ENCODE measurements at regions not wholly inside any gene's neighbourhood (a gene's known extent, or its start where the extent isn't known, plus 50 kb on each side); places are given as distances from the start of the nearest gene placed in this dataset.

DNA sequence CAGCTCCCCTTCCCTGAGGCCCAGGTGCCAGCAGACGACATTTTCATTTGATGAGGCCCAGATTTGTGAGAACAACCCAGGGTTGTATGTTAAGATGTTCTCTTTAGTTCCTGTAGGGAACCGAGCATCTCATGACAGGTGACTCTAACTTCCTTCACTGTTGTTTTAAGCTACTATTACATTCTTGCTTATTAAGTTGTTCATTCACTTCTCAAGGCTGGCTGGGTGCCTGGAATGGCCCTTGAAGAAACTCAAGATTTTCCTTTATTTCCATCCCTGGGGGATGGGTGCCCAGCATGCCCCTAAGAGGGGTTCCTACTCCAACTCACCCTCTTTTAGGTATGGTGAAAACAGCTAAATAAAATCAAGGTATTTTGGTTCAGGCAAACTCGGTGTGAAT, 111.5 kb upstream of the SYNDIG1 start:
- TF ChIP-seq, protein P1, sequence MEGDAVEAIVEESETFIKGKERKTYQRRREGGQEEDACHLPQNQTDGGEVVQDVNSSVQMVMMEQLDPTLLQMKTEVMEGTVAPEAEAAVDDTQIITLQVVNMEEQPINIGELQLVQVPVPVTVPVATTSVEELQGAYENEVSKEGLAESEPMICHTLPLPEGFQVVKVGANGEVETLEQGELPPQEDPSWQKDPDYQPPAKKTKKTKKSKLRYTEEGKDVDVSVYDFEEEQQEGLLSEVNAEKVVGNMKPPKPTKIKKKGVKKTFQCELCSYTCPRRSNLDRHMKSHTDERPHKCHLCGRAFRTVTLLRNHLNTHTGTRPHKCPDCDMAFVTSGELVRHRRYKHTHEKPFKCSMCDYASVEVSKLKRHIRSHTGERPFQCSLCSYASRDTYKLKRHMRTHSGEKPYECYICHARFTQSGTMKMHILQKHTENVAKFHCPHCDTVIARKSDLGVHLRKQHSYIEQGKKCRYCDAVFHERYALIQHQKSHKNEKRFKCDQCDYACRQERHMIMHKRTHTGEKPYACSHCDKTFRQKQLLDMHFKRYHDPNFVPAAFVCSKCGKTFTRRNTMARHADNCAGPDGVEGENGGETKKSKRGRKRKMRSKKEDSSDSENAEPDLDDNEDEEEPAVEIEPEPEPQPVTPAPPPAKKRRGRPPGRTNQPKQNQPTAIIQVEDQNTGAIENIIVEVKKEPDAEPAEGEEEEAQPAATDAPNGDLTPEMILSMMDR (IDR thresholded peaks at IDR 0.05), result no peak
- TF ChIP-seq POLR2A (IDR thresholded peaks at IDR 0.05), result no peak
- TF ChIP-seq POLR2AphosphoS5 (IDR thresholded peaks at IDR 0.05; ENCODE audit: insufficient read depth in 1 of 2, low read depth in 1 of 2), result no peak

Data from vagina (tissue), 2 donors.